Liver (tissue), 7 donors: ENCODE measurements at regions not wholly inside any gene's neighbourhood (a gene's known extent, or its start where the extent isn't known, plus 50 kb on each side); places are given as distances from the start of the nearest gene placed in this dataset.

Source experiments
- DNase-seq: peaks from one replicate; pipeline ENCODE4 v3.0.0-alpha.2; 2017; ENCODE audit warnings: low spot score
- H3K27ac ChIP-seq, 2 donors: one replicate each; pipeline ENCODE4 v1.7.0; 2013; ENCODE audit warnings: inconsistent platforms in 2 of 2, low read length in 2 of 2, control low read depth in 1 of 2, low read depth in 1 of 2, mild to moderate bottlenecking in 1 of 2
- H3K27me3 ChIP-seq, 4 donors: one replicate each; pipeline versions ENCODE4 v1.6.1 to v1.7.0; 2013; ENCODE audit warnings: low read length in 3 of 4, inconsistent platforms in 1 of 4, mild to moderate bottlenecking in 1 of 4, moderate library complexity in 1 of 4; ENCODE audit not compliant: control insufficient read depth in 4 of 4, insufficient read depth in 4 of 4
- H3K36me3 ChIP-seq, 4 donors: one replicate each; pipeline versions ENCODE4 v1.6.1 to v1.7.0; 2013; ENCODE audit warnings: low read length in 3 of 4, mild to moderate bottlenecking in 3 of 4, low read depth in 1 of 4, moderate library complexity in 1 of 4; ENCODE audit not compliant: control insufficient read depth in 4 of 4, insufficient read depth in 3 of 4
- H3K4me1 ChIP-seq, 4 donors: one replicate each; pipeline versions ENCODE4 v1.6.1 to v1.7.0; 2013; ENCODE audit warnings: low read length in 3 of 4, mild to moderate bottlenecking in 3 of 4, moderate library complexity in 1 of 4; ENCODE audit not compliant: control insufficient read depth in 4 of 4, insufficient read depth in 4 of 4
- H3K4me3 ChIP-seq, 3 donors: one replicate each; pipeline versions ENCODE4 v1.6.1 to v1.7.0; 2013; ENCODE audit warnings: low read length in 3 of 3, control low read depth in 1 of 3, low read depth in 1 of 3, mild to moderate bottlenecking in 1 of 3
- H3K9ac ChIP-seq, 2 donors: one replicate each; pipeline ENCODE4 v1.7.0; 2013; ENCODE audit warnings: low read length in 2 of 2, mild to moderate bottlenecking in 2 of 2, moderate library complexity in 2 of 2, control low read depth in 1 of 2, low read depth in 1 of 2
- H3K9me3 ChIP-seq, 4 donors: one replicate each; pipeline versions ENCODE4 v1.6.1 to v1.7.0; 2013; ENCODE audit warnings: low read length in 3 of 4; ENCODE audit not compliant: control insufficient read depth in 4 of 4
- FOXA1 ChIP-seq: IDR thresholded peaks from 2 replicates; pipeline ENCODE4 v1.6.1; 2016; ENCODE audit warnings: antibody characterized with exemption
- FOXA2 ChIP-seq: IDR thresholded peaks from 2 replicates; pipeline ENCODE4 v1.6.1; 2016; ENCODE audit warnings: antibody characterized with exemption
- GABPA ChIP-seq, 2 donors: IDR thresholded peaks in 1 of 2; conservative IDR thresholded peaks in 1 of 2; 2 replicates each; pipeline ENCODE4 v1.6.1; 2016; ENCODE audit warnings: antibody characterized with exemption in 2 of 2, mild to moderate bottlenecking in 1 of 2, moderate library complexity in 1 of 2
- HNF4A ChIP-seq, 2 donors: conservative IDR thresholded peaks; 2 replicates each; pipeline ENCODE4 v1.6.1; 2016; ENCODE audit warnings: antibody characterized with exemption in 2 of 2, mild to moderate bottlenecking in 2 of 2
- HNF4G ChIP-seq: IDR thresholded peaks from 2 replicates; pipeline ENCODE4 v1.6.1; 2016; ENCODE audit warnings: antibody characterized with exemption
- JUND ChIP-seq, 2 donors: IDR thresholded peaks; 2 replicates each; pipeline ENCODE4 v1.6.1; 2016; ENCODE audit warnings: antibody characterized with exemption in 2 of 2
- NR2F2 ChIP-seq: IDR thresholded peaks from 2 replicates; pipeline ENCODE4 v1.6.1; 2016; ENCODE audit warnings: antibody characterized with exemption
- RXRA ChIP-seq, 2 donors: IDR thresholded peaks; 2 replicates each; pipeline ENCODE4 v1.6.1; 2017 to 2018; ENCODE audit warnings: antibody characterized with exemption in 2 of 2, mild to moderate bottlenecking in 1 of 2
- SP1 ChIP-seq: IDR thresholded peaks from 2 replicates; pipeline ENCODE4 v1.6.1; 2018; ENCODE audit warnings: antibody characterized with exemption, mild to moderate bottlenecking
- TAF1 ChIP-seq: conservative IDR thresholded peaks from 2 replicates; pipeline ENCODE4 v1.6.1; 2016; ENCODE audit warnings: antibody characterized with exemption, mild to moderate bottlenecking
- WGBS: extraction: QIAGEN DNeasy Blood & Tissue Kit; methylation state at CpG from one replicate; pipeline ENCODE4 v1.1.7; 2013; 5-methylcytosine and 5-hydroxymethylcytosine counted together
- TF ChIP-seq, protein P1 (sequence below): IDR thresholded peaks from 2 replicates; pipeline ENCODE4 v1.6.1; 2016; ENCODE audit warnings: antibody characterized with exemption
- TF ChIP-seq, protein P2 (sequence below): IDR thresholded peaks from 2 replicates; pipeline ENCODE4 v1.6.1; 2016; ENCODE audit warnings: antibody characterized with exemption
- TF ChIP-seq, protein P3 (sequence below): IDR thresholded peaks from 2 replicates; pipeline ENCODE4 v1.6.1; 2016; ENCODE audit warnings: antibody characterized with exemption, mild to moderate bottlenecking
- donor health status: healthy.
- donor health status: healthy.
- donor health status: healthy.
- donor health status: healthy.

DNA sequence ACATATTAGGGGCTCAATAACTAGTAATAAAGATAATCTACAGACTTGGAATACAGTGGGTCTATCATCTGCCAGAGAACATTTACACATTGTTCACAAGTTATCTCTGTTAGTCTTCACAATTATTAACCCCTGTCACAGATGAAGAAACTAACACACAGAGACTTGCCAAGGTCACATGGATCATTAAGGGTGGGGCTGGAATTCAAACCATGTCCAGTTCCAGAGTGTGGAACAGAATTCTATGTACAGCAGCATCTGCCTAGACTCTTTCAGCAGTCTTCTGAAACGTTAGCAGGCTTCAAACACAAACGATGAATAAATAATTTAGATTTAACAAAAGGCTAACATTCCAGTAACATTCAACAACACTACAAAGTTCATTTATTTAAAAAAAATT lies 673.9 kb upstream of the NR2F2 start (continued):
- TF ChIP-seq GABPA (IDR thresholded peaks at IDR 0.05 in 1 of 2, conservative IDR thresholded peaks at IDR 0.05 in 1 of 2) (no peak), HNF4G (no peak), HNF4A (conservative IDR thresholded peaks at IDR 0.05) (no peak), JUND (IDR thresholded peaks at IDR 0.05) (no peak), RXRA (IDR thresholded peaks at IDR 0.05) (no peak)
- TF ChIP-seq, protein P1, sequence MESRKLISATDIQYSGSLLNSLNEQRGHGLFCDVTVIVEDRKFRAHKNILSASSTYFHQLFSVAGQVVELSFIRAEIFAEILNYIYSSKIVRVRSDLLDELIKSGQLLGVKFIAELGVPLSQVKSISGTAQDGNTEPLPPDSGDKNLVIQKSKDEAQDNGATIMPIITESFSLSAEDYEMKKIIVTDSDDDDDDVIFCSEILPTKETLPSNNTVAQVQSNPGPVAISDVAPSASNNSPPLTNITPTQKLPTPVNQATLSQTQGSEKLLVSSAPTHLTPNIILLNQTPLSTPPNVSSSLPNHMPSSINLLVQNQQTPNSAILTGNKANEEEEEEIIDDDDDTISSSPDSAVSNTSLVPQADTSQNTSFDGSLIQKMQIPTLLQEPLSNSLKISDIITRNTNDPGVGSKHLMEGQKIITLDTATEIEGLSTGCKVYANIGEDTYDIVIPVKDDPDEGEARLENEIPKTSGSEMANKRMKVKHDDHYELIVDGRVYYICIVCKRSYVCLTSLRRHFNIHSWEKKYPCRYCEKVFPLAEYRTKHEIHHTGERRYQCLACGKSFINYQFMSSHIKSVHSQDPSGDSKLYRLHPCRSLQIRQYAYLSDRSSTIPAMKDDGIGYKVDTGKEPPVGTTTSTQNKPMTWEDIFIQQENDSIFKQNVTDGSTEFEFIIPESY: no peak

DNA sequence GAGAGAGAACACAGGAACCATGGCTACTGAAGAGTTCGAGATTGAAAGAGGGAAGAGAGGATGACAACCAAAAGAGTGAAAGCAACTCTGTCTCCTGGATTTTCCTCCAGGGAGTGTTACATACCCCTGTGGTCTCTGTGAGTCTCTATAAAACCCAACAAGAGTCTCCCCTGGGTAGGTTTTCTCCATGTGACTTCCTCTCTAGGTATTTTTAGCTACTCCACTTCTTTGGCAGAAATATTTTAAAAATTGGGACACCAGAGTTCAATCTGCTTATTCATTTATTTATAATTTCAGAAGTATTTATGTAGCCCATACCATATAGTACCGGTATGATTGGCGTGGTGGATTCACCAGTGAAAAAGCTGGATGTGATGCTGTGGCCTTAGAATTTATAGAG lies 671.7 kb upstream of the NR2F2 start:
- WGBS: 93% methylated on average over 3 of the region's 3 CpGs
- Histone ChIP-seq H3K27me3 (no peaks in the 10 kb centered on the region), H3K9me3 (no peaks in the 10 kb centered on the region)

DNA sequence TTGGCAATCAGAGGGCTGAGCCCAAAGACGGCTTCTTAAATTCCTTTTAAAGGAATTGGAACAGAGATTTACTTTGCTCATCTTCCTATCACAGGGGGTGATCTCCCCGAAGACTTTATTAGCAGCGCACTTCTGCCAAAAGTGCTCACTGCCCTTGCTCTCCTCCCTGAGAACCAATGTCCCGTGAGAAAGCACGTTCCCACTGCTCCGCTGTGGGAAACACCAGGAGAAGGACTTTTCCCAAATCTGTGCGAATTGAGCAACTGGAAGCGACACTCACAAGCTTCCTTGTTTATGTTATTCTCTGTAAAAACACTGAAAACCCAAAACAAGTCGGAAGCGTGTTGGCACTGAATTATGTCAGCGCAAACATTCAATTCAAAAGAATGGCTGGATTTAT lies 670.8 kb upstream of the NR2F2 start:
- no peak overlapping the region for H3K4me3 ChIP-seq
- no peaks in the 10 kb centered on the region for H3K27me3 ChIP-seq
- H3K9me3 ChIP-seq: no peaks in the 10 kb centered on the region
- H3K27ac ChIP-seq: no peak overlapping the region
- H3K9ac ChIP-seq: no peak overlapping the region
- 84% methylated on average over 11 of the region's 11 CpGs for WGBS
- no peaks in the 10 kb centered on the region for H3K36me3 ChIP-seq
- no peak for DNase-seq
- TF ChIP-seq GABPA (IDR thresholded peaks at IDR 0.05 in 1 of 2, conservative IDR thresholded peaks at IDR 0.05 in 1 of 2) (no peak), FOXA1 (no peak), NR2F2 (no peak), HNF4A (conservative IDR thresholded peaks at IDR 0.05) (no peak), SP1 (no peak), FOXA2 (no peak)
- TF ChIP-seq, protein P1: no peak
- TF ChIP-seq, protein P2, sequence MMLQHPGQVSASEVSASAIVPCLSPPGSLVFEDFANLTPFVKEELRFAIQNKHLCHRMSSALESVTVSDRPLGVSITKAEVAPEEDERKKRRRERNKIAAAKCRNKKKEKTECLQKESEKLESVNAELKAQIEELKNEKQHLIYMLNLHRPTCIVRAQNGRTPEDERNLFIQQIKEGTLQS: no peak
- peaks cover 3 to 21% (median 19%) of the 10 kb centered on the region in 4 donors for H3K4me1 ChIP-seq

More for the DNA sequence above, 671.7 kb upstream of the NR2F2 start:
- no peak for TF ChIP-seq TAF1
- TF ChIP-seq RXRA (IDR thresholded peaks at IDR 0.05): no peak
- no peak for TF ChIP-seq NR2F2
- Histone ChIP-seq H3K36me3 (no peaks in the 10 kb centered on the region), H3K27ac (no peak overlapping the region), H3K4me1 (peaks cover 2 to 13% (median 11%) of the 10 kb centered on the region in 4 donors), H3K9ac (no peak overlapping the region), H3K4me3 (no peak overlapping the region)
- DNase-seq: no peak

DNA sequence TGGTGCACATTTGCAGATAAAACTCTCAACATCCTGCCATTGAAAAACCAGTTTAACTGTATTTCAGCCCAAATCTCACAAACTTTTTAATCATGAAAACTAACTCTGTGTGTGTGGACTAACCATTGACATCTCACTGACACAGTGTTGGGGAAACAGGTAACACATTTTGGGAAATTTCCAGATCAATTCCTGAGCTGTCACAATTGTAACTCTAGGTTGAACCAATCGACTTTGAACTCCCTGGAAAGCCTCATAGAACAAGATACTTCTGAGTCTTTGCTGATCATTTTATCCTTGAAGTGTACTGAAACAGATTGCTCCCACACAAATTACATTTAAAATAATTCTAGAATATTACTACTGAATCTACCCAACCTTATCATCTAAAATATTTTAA lies 667.9 kb upstream of the NR2F2 start:
- DNase-seq: no peak
- peaks cover 3 to 29% (median 25%) of the 10 kb centered on the region in 4 donors for H3K4me1 ChIP-seq
- H3K9ac ChIP-seq: no peak overlapping the region
- WGBS: 31% methylated on average over 1 of the region's 1 CpG
- H3K27me3 ChIP-seq: no peaks in the 10 kb centered on the region
- no peaks in the 10 kb centered on the region for H3K9me3 ChIP-seq
- TF ChIP-seq, protein P2: no peak
- TF ChIP-seq GABPA (IDR thresholded peaks at IDR 0.05 in 1 of 2, conservative IDR thresholded peaks at IDR 0.05 in 1 of 2) (no peak), HNF4A (conservative IDR thresholded peaks at IDR 0.05) (peak in 1 of 2 donors; percentile 30)
- TF ChIP-seq, protein P3, sequence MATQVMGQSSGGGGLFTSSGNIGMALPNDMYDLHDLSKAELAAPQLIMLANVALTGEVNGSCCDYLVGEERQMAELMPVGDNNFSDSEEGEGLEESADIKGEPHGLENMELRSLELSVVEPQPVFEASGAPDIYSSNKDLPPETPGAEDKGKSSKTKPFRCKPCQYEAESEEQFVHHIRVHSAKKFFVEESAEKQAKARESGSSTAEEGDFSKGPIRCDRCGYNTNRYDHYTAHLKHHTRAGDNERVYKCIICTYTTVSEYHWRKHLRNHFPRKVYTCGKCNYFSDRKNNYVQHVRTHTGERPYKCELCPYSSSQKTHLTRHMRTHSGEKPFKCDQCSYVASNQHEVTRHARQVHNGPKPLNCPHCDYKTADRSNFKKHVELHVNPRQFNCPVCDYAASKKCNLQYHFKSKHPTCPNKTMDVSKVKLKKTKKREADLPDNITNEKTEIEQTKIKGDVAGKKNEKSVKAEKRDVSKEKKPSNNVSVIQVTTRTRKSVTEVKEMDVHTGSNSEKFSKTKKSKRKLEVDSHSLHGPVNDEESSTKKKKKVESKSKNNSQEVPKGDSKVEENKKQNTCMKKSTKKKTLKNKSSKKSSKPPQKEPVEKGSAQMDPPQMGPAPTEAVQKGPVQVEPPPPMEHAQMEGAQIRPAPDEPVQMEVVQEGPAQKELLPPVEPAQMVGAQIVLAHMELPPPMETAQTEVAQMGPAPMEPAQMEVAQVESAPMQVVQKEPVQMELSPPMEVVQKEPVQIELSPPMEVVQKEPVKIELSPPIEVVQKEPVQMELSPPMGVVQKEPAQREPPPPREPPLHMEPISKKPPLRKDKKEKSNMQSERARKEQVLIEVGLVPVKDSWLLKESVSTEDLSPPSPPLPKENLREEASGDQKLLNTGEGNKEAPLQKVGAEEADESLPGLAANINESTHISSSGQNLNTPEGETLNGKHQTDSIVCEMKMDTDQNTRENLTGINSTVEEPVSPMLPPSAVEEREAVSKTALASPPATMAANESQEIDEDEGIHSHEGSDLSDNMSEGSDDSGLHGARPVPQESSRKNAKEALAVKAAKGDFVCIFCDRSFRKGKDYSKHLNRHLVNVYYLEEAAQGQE: no peak
- H3K4me3 ChIP-seq: no peak overlapping the region
- no peak overlapping the region for H3K27ac ChIP-seq
- H3K36me3 ChIP-seq: no peaks in the 10 kb centered on the region
